ENCODE measurements at regions not wholly inside any gene's neighbourhood (a gene's known extent, or its start where the extent isn't known, plus 50 kb on each side); places are given as distances from the start of the nearest gene placed in this dataset.

DNA sequence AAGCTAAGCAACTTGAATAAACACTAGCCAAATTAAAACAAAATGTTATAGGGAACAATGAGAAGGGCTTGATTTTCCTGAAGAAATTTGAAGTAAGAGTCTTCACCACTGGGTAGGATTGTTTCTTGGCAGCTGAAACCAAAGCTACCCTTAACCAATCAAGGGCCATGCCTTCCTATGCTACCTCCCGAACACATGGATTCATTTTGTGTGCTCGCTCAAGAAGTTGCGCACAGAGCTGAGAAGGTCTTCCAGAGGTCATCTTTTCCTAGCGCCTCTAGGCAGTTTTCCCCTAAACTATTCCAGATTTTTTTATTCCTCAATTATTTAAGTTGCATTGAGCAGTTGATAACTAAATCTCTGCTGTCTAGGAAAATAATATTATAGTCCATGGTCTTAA lies 264.6 kb downstream of the RBM43 start:
- TF ChIP-seq, protein P1, sequence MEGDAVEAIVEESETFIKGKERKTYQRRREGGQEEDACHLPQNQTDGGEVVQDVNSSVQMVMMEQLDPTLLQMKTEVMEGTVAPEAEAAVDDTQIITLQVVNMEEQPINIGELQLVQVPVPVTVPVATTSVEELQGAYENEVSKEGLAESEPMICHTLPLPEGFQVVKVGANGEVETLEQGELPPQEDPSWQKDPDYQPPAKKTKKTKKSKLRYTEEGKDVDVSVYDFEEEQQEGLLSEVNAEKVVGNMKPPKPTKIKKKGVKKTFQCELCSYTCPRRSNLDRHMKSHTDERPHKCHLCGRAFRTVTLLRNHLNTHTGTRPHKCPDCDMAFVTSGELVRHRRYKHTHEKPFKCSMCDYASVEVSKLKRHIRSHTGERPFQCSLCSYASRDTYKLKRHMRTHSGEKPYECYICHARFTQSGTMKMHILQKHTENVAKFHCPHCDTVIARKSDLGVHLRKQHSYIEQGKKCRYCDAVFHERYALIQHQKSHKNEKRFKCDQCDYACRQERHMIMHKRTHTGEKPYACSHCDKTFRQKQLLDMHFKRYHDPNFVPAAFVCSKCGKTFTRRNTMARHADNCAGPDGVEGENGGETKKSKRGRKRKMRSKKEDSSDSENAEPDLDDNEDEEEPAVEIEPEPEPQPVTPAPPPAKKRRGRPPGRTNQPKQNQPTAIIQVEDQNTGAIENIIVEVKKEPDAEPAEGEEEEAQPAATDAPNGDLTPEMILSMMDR (IDR thresholded peaks at IDR 0.05; ENCODE audit: low read depth, low read length, missing input control) = no peak
- TF ChIP-seq, protein P2, sequence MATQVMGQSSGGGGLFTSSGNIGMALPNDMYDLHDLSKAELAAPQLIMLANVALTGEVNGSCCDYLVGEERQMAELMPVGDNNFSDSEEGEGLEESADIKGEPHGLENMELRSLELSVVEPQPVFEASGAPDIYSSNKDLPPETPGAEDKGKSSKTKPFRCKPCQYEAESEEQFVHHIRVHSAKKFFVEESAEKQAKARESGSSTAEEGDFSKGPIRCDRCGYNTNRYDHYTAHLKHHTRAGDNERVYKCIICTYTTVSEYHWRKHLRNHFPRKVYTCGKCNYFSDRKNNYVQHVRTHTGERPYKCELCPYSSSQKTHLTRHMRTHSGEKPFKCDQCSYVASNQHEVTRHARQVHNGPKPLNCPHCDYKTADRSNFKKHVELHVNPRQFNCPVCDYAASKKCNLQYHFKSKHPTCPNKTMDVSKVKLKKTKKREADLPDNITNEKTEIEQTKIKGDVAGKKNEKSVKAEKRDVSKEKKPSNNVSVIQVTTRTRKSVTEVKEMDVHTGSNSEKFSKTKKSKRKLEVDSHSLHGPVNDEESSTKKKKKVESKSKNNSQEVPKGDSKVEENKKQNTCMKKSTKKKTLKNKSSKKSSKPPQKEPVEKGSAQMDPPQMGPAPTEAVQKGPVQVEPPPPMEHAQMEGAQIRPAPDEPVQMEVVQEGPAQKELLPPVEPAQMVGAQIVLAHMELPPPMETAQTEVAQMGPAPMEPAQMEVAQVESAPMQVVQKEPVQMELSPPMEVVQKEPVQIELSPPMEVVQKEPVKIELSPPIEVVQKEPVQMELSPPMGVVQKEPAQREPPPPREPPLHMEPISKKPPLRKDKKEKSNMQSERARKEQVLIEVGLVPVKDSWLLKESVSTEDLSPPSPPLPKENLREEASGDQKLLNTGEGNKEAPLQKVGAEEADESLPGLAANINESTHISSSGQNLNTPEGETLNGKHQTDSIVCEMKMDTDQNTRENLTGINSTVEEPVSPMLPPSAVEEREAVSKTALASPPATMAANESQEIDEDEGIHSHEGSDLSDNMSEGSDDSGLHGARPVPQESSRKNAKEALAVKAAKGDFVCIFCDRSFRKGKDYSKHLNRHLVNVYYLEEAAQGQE (IDR thresholded peaks at IDR 0.05) = no peak
- TF ChIP-seq YY1 (IDR thresholded peaks at IDR 0.05) = no peak
- TF ChIP-seq, protein P3, sequence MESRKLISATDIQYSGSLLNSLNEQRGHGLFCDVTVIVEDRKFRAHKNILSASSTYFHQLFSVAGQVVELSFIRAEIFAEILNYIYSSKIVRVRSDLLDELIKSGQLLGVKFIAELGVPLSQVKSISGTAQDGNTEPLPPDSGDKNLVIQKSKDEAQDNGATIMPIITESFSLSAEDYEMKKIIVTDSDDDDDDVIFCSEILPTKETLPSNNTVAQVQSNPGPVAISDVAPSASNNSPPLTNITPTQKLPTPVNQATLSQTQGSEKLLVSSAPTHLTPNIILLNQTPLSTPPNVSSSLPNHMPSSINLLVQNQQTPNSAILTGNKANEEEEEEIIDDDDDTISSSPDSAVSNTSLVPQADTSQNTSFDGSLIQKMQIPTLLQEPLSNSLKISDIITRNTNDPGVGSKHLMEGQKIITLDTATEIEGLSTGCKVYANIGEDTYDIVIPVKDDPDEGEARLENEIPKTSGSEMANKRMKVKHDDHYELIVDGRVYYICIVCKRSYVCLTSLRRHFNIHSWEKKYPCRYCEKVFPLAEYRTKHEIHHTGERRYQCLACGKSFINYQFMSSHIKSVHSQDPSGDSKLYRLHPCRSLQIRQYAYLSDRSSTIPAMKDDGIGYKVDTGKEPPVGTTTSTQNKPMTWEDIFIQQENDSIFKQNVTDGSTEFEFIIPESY (IDR thresholded peaks at IDR 0.05) = no peak

Data from liver (tissue), 2 donors.